Body of pancreas (tissue), 4 donors: ENCODE measurements at regions not wholly inside any gene's neighbourhood (a gene's known extent, or its start where the extent isn't known, plus 50 kb on each side); places are given as distances from the start of the nearest gene placed in this dataset.
"Not testable (repeated sequence)": the region's sequence is repeated elsewhere in the genome, so short reads cannot be mapped to it uniquely, and the experiment has no call there.

ENCODE experiments used
- ATAC-seq: fragments of 150-250 bp; one replicate; pipeline ENCODE4 v1.9.1; 2016
- DNase-seq, 4 donors: peaks; one replicate each; pipeline ENCODE4 v3.0.0-alpha.2; 2019
- H3K27ac ChIP-seq, 4 donors: fragments of 200-600 bp; sonication (generic); 1 replicate in 3 of 4; 2 replicates in 1 of 4; pipeline versions ENCODE4 v1.5.1 to v1.6.1; 2016 to 2019; ENCODE audit warnings: mild to moderate bottlenecking in 1 of 4, mixed read lengths in 1 of 4, moderate library complexity in 1 of 4
- H3K27me3 ChIP-seq, 2 donors: fragments of 200-600 bp; sonication (generic); one replicate each; pipeline ENCODE4 v1.6.0; 2016; ENCODE audit warnings: mild to moderate bottlenecking in 1 of 2
- H3K36me3 ChIP-seq, 2 donors: fragments of 200-600 bp; sonication (generic); replicated peaks in 1 of 2; 2 replicates each; pipeline ENCODE4 v1.5.1; 2016; ENCODE audit warnings: low read depth in 2 of 2; ENCODE audit not compliant: insufficient read depth in 1 of 2
- H3K4me1 ChIP-seq: fragments of 200-600 bp; sonication (generic); one replicate; pipeline ENCODE4 v1.6.0; 2016
- H3K4me3 ChIP-seq, 2 donors: fragments of 200-600 bp; sonication (generic); 1 replicate in 1 of 2; 2 replicates in 1 of 2; pipeline ENCODE4 v1.5.1; 2016 to 2019
- H3K9me3 ChIP-seq, 3 donors: fragments of 200-600 bp; sonication (generic); 1 replicate in 2 of 3; 2 replicates in 1 of 3; pipeline ENCODE4 v1.5.1; 2016
- POLR2A ChIP-seq, 3 donors: fragments of 450-650 bp; IDR thresholded peaks; one replicate each; pipeline ENCODE4 v1.6.1; 2016; ENCODE audit warnings: antibody characterized with exemption in 3 of 3, mild to moderate bottlenecking in 2 of 3
- WGBS, 2 donors: methylation state at CpG; one replicate each; pipeline ENCODE4 v1.1.5; 2017; 5-methylcytosine and 5-hydroxymethylcytosine counted together
- intact Hi-C: fragments of 100-400 bp; cut with DNase I; formaldehyde crosslinking; loops from one replicate; pipeline ENCODE4 v1.15.1; 2023
- TF ChIP-seq, protein P1 (sequence below), 7 experiments: fragments of 450-650 bp in 4 of 7; fragments of 200-600 bp in 3 of 7; sonication (generic) in 3 of 7; IDR thresholded peaks; one replicate each; pipeline ENCODE4 v1.5.1; 2016 to 2019; ENCODE audit warnings: antibody characterized with exemption in 7 of 7

DNA sequence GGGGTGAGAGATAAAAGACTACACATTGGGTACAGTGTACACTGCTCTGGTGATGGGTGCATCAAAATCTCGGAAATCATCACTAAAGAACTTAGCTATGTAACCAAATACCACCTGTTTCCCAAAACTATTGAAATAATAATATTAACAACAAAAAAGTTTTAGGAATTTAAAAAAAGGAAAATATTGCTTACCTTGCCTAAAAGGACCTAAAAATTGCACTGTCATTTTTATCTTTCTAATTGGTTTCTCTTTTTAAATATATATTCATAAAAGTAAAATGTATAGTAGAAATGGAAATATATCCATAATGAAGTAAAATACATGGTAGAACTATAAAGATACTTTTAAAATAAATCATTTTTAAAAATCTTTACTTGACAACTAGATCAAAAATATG, 719.3 kb upstream of the RGS18 start:
- ATAC-seq = no peak
- H3K4me1 ChIP-seq = no peaks in the 10 kb centered on the region
- H3K9me3 ChIP-seq = no peaks in the 10 kb centered on the region
- 57 to 75% methylated on average over 1 of the region's 1 CpG for WGBS, 2 donors
- H3K27ac ChIP-seq = no peak overlapping the region
- intact Hi-C loops = no loop called here
- TF ChIP-seq, protein P1, sequence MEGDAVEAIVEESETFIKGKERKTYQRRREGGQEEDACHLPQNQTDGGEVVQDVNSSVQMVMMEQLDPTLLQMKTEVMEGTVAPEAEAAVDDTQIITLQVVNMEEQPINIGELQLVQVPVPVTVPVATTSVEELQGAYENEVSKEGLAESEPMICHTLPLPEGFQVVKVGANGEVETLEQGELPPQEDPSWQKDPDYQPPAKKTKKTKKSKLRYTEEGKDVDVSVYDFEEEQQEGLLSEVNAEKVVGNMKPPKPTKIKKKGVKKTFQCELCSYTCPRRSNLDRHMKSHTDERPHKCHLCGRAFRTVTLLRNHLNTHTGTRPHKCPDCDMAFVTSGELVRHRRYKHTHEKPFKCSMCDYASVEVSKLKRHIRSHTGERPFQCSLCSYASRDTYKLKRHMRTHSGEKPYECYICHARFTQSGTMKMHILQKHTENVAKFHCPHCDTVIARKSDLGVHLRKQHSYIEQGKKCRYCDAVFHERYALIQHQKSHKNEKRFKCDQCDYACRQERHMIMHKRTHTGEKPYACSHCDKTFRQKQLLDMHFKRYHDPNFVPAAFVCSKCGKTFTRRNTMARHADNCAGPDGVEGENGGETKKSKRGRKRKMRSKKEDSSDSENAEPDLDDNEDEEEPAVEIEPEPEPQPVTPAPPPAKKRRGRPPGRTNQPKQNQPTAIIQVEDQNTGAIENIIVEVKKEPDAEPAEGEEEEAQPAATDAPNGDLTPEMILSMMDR (IDR thresholded peaks at IDR 0.05) = no peak
- TF ChIP-seq POLR2A (IDR thresholded peaks at IDR 0.05) = no peak
- no peaks in the 10 kb centered on the region for H3K27me3 ChIP-seq
- DNase-seq = no peak
- no peak overlapping the region for H3K4me3 ChIP-seq
- no peaks in the 10 kb centered on the region for H3K36me3 ChIP-seq

DNA sequence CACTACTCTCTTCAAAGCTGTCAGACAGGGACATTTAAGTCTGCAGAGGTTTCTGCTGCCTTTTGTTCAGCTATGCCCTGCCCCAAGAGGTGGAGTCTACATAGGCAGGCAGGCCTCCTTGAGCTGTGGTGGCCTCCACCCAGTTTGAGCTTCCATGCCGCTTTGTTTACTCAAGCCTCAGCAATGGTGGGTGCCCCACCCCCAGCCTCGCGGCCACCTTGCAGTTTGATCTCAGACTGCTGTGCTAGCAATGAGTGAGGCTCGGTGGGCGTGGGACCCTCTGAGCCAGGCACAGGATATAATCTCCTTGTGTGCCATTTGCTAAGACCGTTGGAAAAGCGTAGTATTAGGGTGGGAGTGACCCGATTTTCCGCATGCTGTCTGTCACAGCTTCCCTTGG, 710.0 kb upstream of the RGS18 start:
- 69 to 84% methylated on average over 4 to 9 of the region's 9 CpGs for WGBS, 2 donors

DNA sequence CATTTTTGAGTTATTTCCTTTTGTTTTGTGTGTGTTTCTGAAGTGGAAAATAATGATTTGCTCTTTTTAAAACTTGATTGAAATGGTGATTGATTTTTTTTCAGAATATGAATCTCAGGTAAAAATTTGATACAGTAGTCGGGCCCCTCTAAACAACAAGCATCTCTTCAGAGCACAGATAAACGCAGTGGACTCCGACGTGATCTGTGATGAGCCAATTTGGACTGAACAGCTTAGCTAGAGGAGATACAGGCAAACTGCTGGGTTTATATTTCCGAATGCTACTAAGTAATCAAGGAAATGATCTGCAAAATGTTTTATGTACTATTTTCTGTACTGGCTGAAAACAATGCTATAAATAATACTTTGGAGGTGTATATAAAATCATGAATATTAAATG, 705.7 kb upstream of the RGS18 start:
- intact Hi-C loops = no loop called here
- no peaks in the 10 kb centered on the region for H3K9me3 ChIP-seq
- H3K4me3 ChIP-seq = no peak overlapping the region
- no peaks in the 10 kb centered on the region for H3K4me1 ChIP-seq
- DNase-seq (no peak), ATAC-seq (no peak)
- H3K27me3 ChIP-seq = no peaks in the 10 kb centered on the region
- WGBS, 2 donors = 70 to 76% methylated on average over 5 of the region's 5 CpGs
- H3K36me3 ChIP-seq = no peaks in the 10 kb centered on the region
- H3K27ac ChIP-seq = no peak overlapping the region
- TF ChIP-seq, protein P1 (IDR thresholded peaks at IDR 0.05) = no peak
- TF ChIP-seq POLR2A (IDR thresholded peaks at IDR 0.05) = no peak

More for the DNA sequence above, 710.0 kb upstream of the RGS18 start:
- H3K9me3 ChIP-seq, DNase-seq, H3K4me3 ChIP-seq, H3K36me3 ChIP-seq, intact Hi-C loops, ATAC-seq, H3K27me3 ChIP-seq, H3K4me1 ChIP-seq, H3K27ac ChIP-seq: not testable (repeated sequence)

DNA sequence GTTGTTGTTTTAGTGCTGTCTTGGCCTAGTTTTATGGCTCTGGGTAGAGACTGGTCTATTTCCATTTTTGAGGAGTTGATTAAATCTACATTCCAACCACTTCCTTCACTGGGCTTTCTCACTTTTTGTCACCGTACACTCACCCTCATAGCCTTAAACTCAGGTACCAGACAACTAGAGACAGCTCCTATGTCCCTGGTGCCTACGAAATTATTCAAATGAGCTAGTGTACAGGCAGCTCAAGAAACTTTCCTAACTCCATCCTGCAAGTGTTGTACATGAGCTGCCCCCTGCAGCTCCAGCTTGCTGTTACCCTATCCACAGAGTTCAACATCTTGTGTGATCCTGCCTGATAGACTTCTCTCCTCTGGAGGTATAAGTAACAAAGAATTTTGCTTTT, 704.8 kb upstream of the RGS18 start:
- Histone ChIP-seq H3K27ac (no peak overlapping the region), H3K27me3 (no peaks in the 10 kb centered on the region), H3K9me3 (no peaks in the 10 kb centered on the region), H3K36me3 (no peaks in the 10 kb centered on the region), H3K4me3 (no peak overlapping the region), H3K4me1 (no peaks in the 10 kb centered on the region)
- WGBS, 2 donors = 77 to 81% methylated on average over 2 of the region's 2 CpGs
- no peak for DNase-seq
- no peak for ATAC-seq
- TF ChIP-seq, protein P1 (IDR thresholded peaks at IDR 0.05) = no peak
- TF ChIP-seq POLR2A (IDR thresholded peaks at IDR 0.05) = no peak
- intact Hi-C loops = no loop called here

DNA sequence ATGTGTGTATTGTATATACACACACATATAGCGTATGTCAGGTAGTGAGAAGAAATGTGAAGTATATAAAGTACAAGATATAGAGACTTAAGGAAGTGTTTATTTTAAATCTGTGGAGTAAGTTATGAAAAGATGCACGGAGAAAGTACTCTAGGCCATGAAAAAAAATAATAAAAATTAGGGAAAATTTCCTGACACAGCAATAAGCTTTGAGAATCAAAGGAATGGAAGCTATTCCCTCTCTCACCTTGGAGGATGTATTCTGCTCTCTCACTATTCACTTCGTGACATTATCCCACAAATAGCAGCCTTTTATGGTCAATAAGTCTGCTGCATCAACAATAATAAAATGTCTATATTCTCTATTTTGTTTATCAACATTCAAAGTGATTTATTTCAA, 700.4 kb upstream of the RGS18 start:
- DNase-seq = no peak
- H3K36me3 ChIP-seq = no peaks in the 10 kb centered on the region
- TF ChIP-seq POLR2A (IDR thresholded peaks at IDR 0.05) = no peak
- TF ChIP-seq, protein P1 (IDR thresholded peaks at IDR 0.05) = no peak
- 74 to 81% methylated on average over 3 of the region's 3 CpGs for WGBS, 2 donors
- no peaks in the 10 kb centered on the region for H3K4me1 ChIP-seq
- no peaks in the 10 kb centered on the region for H3K27me3 ChIP-seq
- H3K27ac ChIP-seq = no peak overlapping the region
- no peak overlapping the region for H3K4me3 ChIP-seq
- no peak for ATAC-seq
- no peaks in the 10 kb centered on the region for H3K9me3 ChIP-seq
- intact Hi-C loops = no loop called here
